B cell (primary cell): ENCODE measurements at regions not wholly inside any gene's neighbourhood (a gene's known extent, or its start where the extent isn't known, plus 50 kb on each side); places are given as distances from the start of the nearest gene placed in this dataset.

Source experiments
- ATAC-seq: fragments of 200-7000 bp; cut with Tn5 transposase; one replicate; pipeline ENCODE4 v1.10.0; 2021; ENCODE audit warnings: low read depth, mild to moderate bottlenecking, moderate number of reproducible peaks, moderate library complexity
- CTCF ChIA-PET: fragments of 350-600 bp; sonication (Branson Sonifier 250); formaldehyde crosslinking; loops from one replicate; lab custom pipeline; 2021; ENCODE audit warnings: antibody characterized with exemption, inconsistent platforms; lab: Charles Lee
- POLR2A ChIA-PET: fragments of 350-600 bp; sonication (Branson Sonifier 250); formaldehyde crosslinking; loops from one replicate; lab custom pipeline; 2021; ENCODE audit warnings: antibody characterized with exemption; lab: Charles Lee
- DNase-seq: peaks from one replicate; pipeline ENCODE4 v3.0.0; 2013
- H2AFZ ChIP-seq: 2 replicates; pipeline ENCODE4 v1.6.1; 2012; ENCODE audit warnings: mild to moderate bottlenecking, low read depth, low read length; ENCODE audit not compliant: insufficient read depth, poor library complexity, severe bottlenecking
- H3K27ac ChIP-seq, 2 donors: 1 replicate in 1 of 2; 2 replicates in 1 of 2; pipeline ENCODE4 v1.5.1; 2012 to 2013; ENCODE audit warnings: low read length in 2 of 2, mild to moderate bottlenecking in 2 of 2, moderate library complexity in 1 of 2
- H3K27me3 ChIP-seq, 4 experiments: fragments of 200-600 bp in 1 of 4; sonication (generic) in 1 of 4; replicated peaks in 1 of 4; 1 replicate in 2 of 4; 2 replicates in 2 of 4; pipeline versions ENCODE4 v1.6.1 to v1.7.0; 2013 to 2016; ENCODE audit warnings: low read length in 3 of 4, mild to moderate bottlenecking in 2 of 4, mixed read lengths in 1 of 4, moderate library complexity in 1 of 4; ENCODE audit not compliant: insufficient read depth in 4 of 4, control insufficient read depth in 3 of 4; ENCODE audit errors: control extremely low read depth in 1 of 4
- H3K36me3 ChIP-seq, 2 experiments: replicated peaks in 1 of 2; 1 replicate in 1 of 2; 2 replicates in 1 of 2; pipeline versions ENCODE4 v1.6.1 to v1.7.1; 2013; ENCODE audit warnings: low read length in 1 of 2; ENCODE audit not compliant: insufficient read depth in 2 of 2, control insufficient read depth in 1 of 2; ENCODE audit errors: control extremely low read depth in 1 of 2, extremely low read depth in 1 of 2
- H3K4me1 ChIP-seq, 2 donors: fragments of 200-600 bp in 1 of 2; sonication (generic) in 1 of 2; 1 replicate in 1 of 2; 2 replicates in 1 of 2; pipeline versions ENCODE4 v1.5.1 to v1.6.1; 2013 to 2017; ENCODE audit warnings: low read length in 2 of 2; ENCODE audit not compliant: control insufficient read depth in 2 of 2, insufficient read depth in 2 of 2
- H3K4me2 ChIP-seq: replicated peaks from 2 replicates; pipeline ENCODE3; 2012; ENCODE audit warnings: mild to moderate bottlenecking, low read depth, low read length; ENCODE audit not compliant: poor library complexity, severe bottlenecking
- H3K4me3 ChIP-seq, 5 experiments: fragments of 200-600 bp in 1 of 5; sonication (generic) in 1 of 5; 1 replicate in 3 of 5; 2 replicates in 2 of 5; pipeline versions ENCODE4 v1.5.1 to v1.7.0; 2011 to 2016; ENCODE audit warnings: low read length in 4 of 5, mild to moderate bottlenecking in 4 of 5, low read depth in 2 of 5, control low read depth in 1 of 5, moderate library complexity in 1 of 5; ENCODE audit not compliant: insufficient read depth in 1 of 5; ENCODE audit errors: control extremely low read depth in 1 of 5, extremely low read depth in 1 of 5
- H3K79me2 ChIP-seq: fragments of 200-600 bp; sonication (generic); one replicate; pipeline ENCODE4 v1.6.0; 2016; ENCODE audit warnings: low read length; ENCODE audit not compliant: control insufficient read depth, insufficient read depth
- H3K9ac ChIP-seq: fragments of 200-600 bp; sonication (generic); 2 replicates; pipeline ENCODE4 v1.6.1; 2017; ENCODE audit warnings: mild to moderate bottlenecking, low read length, moderate library complexity
- H3K9me3 ChIP-seq, 3 donors: one replicate each; pipeline versions ENCODE4 v1.6.1 to v1.7.1; 2013; ENCODE audit warnings: low read length in 2 of 3; ENCODE audit not compliant: control insufficient read depth in 2 of 3, insufficient read depth in 1 of 3; ENCODE audit errors: control extremely low read depth in 1 of 3
- H4K20me1 ChIP-seq: 2 replicates; pipeline ENCODE4 v1.6.0; 2012; ENCODE audit warnings: mild to moderate bottlenecking, low read length; ENCODE audit not compliant: insufficient read depth, control insufficient read depth, poor library complexity, severe bottlenecking
- H3K27ac Mint-ChIP-seq: one replicate; pipeline ENCODE4 v1.8.0; 2021; ENCODE audit warnings: mixed read lengths
- H3K27me3 Mint-ChIP-seq: one replicate; pipeline ENCODE4 v1.8.0; 2021; ENCODE audit warnings: mixed read lengths
- H3K4me1 Mint-ChIP-seq: one replicate; pipeline ENCODE4 v1.8.0; 2021; ENCODE audit warnings: mixed read lengths
- H3K4me3 Mint-ChIP-seq: one replicate; pipeline ENCODE4 v1.8.0; 2021; ENCODE audit warnings: mixed read lengths
- H3K9me3 Mint-ChIP-seq: one replicate; pipeline ENCODE4 v1.8.0; 2022; ENCODE audit warnings: mixed read lengths; ENCODE audit not compliant: insufficient read depth
- EZH2 ChIP-seq: IDR thresholded peaks from 2 replicates; pipeline ENCODE4 v1.6.1; 2012; ENCODE audit warnings: borderline replicate concordance, low read depth, mild to moderate bottlenecking, moderate library complexity, low read length; ENCODE audit not compliant: insufficient read depth, poor library complexity, severe bottlenecking
- WGBS: methylation state at CpG from one replicate; pipeline ENCODE4 v1.1.5; 2013; ENCODE audit warnings: missing lambda C conversion rate; ENCODE audit not compliant: insufficient coverage; 5-methylcytosine and 5-hydroxymethylcytosine counted together
- intact Hi-C: fragments of 100-400 bp; cut with micrococcal nuclease; formaldehyde crosslinking; loops from one replicate; pipeline ENCODE4 v1.10.0; 2022
- TF ChIP-seq, protein P1 (sequence below): fragments of 200-600 bp; IDR thresholded peaks from one replicate; pipeline ENCODE4 v1.8.0; 2022; ENCODE audit warnings: antibody characterized with exemption, mild to moderate bottlenecking

DNA sequence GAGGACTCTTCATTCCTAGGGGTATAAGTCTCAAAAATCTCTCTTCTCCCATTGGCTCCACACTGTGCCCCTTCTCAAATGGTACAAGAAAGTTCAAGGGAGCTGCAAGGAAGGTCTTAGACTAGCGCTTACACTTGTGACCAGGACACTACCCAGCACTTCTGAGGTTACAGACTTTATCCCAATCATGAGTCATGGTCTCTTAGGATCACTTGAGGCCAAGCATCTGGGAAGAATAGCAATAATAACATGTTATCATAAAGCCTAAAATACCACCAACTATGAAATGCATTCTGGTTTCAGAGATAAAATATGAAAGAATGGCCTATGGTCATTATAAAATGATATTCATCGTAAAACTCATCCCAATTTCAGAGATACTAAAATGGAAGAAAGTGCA, 309.9 kb upstream of the PKDCC start:
- Mint-ChIP-seq H3K27me3 (peaks cover 20% of the 10 kb centered on the region), H3K27ac (no peak overlapping the region), H3K4me3 (no peak overlapping the region), H3K4me1 (peaks cover 8% of the 10 kb centered on the region), H3K9me3 (peaks cover 3% of the 10 kb centered on the region)
- Histone ChIP-seq H3K4me2 (no peak overlapping the region), H2AFZ (no peak overlapping the region), H3K4me1 (no peaks in the 10 kb centered on the region), H3K9ac (no peak overlapping the region), H3K27me3 (no peaks in the 10 kb centered on the region), H3K9me3 (peaks cover 0 to 5% (median 0%) of the 10 kb centered on the region in 3 donors), H3K36me3 (no peaks in the 10 kb centered on the region), H3K27ac (no peak overlapping the region), H3K4me3 (no peak overlapping the region), H4K20me1 (no peaks in the 10 kb centered on the region), H3K79me2 (no peaks in the 10 kb centered on the region)
- TF ChIP-seq, protein P1, sequence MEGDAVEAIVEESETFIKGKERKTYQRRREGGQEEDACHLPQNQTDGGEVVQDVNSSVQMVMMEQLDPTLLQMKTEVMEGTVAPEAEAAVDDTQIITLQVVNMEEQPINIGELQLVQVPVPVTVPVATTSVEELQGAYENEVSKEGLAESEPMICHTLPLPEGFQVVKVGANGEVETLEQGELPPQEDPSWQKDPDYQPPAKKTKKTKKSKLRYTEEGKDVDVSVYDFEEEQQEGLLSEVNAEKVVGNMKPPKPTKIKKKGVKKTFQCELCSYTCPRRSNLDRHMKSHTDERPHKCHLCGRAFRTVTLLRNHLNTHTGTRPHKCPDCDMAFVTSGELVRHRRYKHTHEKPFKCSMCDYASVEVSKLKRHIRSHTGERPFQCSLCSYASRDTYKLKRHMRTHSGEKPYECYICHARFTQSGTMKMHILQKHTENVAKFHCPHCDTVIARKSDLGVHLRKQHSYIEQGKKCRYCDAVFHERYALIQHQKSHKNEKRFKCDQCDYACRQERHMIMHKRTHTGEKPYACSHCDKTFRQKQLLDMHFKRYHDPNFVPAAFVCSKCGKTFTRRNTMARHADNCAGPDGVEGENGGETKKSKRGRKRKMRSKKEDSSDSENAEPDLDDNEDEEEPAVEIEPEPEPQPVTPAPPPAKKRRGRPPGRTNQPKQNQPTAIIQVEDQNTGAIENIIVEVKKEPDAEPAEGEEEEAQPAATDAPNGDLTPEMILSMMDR: no peak
- no peak for TF ChIP-seq EZH2
- DNase-seq: no peak
- CTCF ChIA-PET: no interaction called here
- intact Hi-C loops: no loop called here
- POLR2A ChIA-PET: no interaction called here
- 100% methylated on average over 1 of the region's 2 CpGs for WGBS
- no peak for ATAC-seq

DNA sequence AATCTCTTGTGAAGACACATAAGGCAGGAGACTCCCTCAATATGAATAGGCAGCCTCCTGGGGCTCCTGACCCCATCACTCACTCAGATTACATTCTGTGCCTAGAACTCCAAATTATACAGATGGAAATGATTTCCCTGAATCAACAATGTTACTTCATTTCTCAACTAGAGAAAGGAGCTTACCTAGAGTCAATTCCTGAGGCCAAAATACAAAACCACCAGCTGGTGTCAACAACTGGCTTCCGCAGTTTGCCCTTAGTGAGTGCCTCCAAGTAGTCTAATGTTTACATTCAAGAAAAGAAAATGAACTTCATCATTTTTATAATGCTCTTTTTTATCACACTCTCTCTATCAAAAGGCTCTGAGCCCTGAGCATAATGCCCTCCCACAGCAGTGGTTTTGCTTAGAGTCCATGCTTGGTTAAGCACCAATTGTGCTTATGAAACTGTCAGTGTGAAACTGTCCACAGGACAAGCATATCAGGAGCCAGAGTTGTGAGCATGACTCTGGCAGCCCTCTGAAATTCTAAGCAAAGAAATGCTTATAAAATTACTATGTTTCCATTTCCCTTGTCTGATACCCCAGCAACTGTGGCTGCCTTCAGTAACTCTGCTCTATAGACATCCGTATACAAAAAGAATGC, 305.7 kb upstream of the PKDCC start:
- H3K9me3 ChIP-seq: peaks cover 0 to 5% (median 2%) of the 10 kb centered on the region in 3 donors
- POLR2A ChIA-PET: no interaction called here

More for the DNA sequence above, 305.7 kb upstream of the PKDCC start:
- Histone ChIP-seq H3K4me1 (no peaks in the 10 kb centered on the region), H2AFZ (no peak overlapping the region), H3K4me3 (no peak overlapping the region), H3K79me2 (no peaks in the 10 kb centered on the region), H3K27ac (no peak overlapping the region), H3K36me3 (no peaks in the 10 kb centered on the region), H3K4me2 (no peak overlapping the region), H3K9ac (no peak overlapping the region), H3K27me3 (no peaks in the 10 kb centered on the region), H4K20me1 (no peaks in the 10 kb centered on the region)
- Mint-ChIP-seq H3K27me3 (peaks cover 12% of the 10 kb centered on the region), H3K27ac (no peak overlapping the region), H3K9me3 (peaks cover 5% of the 10 kb centered on the region), H3K4me3 (no peak overlapping the region), H3K4me1 (no peaks in the 10 kb centered on the region)
- TF ChIP-seq EZH2: no peak
- TF ChIP-seq, protein P1: no peak
- ATAC-seq: no peak
- intact Hi-C loops: no loop called here
- CTCF ChIA-PET: no interaction called here
- 100% methylated on average over 1 of the region's 2 CpGs for WGBS
- no peak for DNase-seq
